Left renal cortex interstitium (tissue), 4 donors: ENCODE measurements at regions not wholly inside any gene's neighbourhood (a gene's known extent, or its start where the extent isn't known, plus 50 kb on each side); places are given as distances from the start of the nearest gene placed in this dataset.
"Not testable (repeated sequence)": the region's sequence is repeated elsewhere in the genome, so short reads cannot be mapped to it uniquely, and the experiment has no call there.

Source experiments
- DNase-seq, 4 donors: peaks; one replicate each; pipeline ENCODE4 v3.0.0-alpha.2; 2013; ENCODE audit warnings: low read depth in 4 of 4, low spot score in 2 of 4, missing footprints in 1 of 4

DNA sequence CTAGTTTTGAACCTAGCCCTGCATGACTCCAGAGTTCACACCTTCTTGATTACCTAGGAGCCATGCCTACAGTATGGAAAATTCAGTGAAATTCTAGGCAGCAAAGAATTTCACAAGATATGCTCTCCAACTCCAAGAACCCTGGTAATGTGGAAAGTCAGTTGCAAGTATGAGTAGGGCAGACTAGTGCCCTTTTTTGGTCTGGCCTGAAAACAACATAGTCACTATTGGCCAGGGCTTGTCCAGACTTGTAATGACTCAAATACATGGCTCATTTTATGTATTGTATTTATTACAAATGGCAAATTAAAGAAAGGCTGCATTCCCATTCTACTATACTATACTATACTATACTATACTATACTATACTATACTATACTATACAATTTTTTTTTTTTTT lies 160.4 kb downstream of the ESM1 start:
- no peak for DNase-seq

- no peak for DNase-seq
These were observed 162.4 kb downstream of the ESM1 start for GRCh38 chr5:54823006-54823405.

DNA sequence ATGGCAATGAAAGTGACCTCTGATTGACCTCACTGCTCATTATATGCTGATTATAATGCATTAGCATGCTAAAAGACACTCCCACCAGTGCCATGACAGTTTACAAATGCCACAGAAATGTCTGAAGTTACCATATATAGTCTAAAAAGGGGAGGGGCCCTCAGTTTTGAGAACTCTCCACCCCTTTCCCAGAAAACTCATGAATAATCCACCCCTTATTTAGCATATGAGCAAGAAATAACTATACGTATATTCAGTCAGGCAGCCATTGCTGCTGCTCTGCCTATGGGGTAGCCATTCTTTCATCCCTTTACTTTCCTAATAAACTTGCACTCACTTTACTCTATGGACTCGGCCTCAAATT lies 163.1 kb downstream of the ESM1 start:
- DNase-seq = no peak

DNA sequence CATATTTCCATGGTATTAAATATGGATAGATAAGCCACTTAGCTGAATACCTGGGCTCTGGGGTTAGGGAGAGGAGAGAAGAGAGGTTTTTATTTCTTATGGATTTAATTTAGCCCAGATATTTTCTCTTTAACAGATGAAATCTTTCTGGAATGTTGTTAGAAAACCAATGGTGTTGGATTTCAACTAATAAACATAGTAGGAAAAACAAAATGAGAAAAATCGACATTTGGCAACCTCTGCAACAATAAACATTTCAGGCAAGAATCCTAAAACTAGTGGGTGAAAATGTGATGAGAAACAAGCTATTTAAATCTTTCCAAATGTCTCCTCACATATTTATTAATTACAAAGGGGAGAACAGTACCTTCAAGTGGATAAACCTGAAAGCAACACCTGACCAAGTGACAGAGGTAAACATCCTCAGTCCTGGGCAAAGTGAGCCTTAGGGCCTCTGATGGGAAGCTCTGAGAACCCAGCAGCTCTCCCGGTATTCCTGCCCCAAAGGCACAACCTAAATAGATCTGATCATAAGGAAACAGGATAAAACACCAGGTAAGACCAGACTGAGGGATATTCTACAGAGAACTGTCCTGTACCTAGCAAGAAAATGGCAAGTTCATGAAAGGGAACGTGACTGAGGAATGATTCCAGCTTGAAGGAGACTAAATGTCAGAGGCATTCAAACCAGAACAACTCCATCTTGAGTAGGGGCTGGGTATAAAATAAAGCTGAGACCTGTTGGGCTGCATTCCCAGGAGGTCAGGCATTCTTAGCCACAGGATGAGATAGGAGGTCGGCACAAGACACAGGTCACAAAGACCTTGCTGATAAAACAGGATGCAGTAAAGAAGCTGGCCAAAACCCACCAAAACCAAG lies 163.7 kb downstream of the ESM1 start:
- no peak for DNase-seq

GRCh38 chr5:54820346-54821134 lies 164.9 kb downstream of the ESM1 start:
- no peak for DNase-seq

DNA sequence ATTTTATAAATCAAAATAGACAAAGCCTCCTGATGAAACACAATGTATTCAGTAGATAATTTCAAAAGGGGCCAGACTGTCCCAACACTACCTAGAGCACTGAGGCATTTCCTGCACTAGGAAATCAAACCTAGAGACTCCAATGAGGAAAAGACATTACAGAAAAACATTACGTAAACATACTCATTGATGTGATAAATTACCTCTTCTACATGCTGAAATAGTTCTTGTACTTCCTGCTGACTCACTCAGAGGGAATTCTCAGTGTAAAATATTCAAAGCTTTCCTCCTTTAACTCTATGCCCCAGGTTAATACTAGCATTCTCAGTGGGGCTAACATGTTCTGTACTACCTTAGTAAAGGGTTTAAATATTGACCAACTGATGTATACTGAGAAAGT lies 178.0 kb downstream of the ESM1 start:
- DNase-seq = no peak

DNA sequence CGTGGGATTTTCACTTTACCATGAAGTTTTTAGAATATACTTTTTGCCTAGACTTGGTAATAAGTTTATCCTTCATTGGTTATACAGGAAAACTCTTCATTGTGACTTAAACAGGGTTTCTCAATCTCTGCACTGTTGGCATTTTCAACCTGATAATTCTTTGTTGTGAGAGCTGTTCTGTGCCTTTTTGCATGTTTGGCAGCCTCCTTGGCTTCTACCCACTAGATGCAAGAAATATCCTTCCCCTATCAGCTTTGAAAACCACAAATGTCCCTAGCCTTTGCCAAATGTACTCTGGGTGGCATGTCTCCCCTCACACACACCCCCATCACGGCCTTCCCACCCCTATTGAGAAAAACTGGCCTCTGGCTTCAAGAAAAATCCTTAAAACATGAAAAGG lies 180.9 kb downstream of the ESM1 start:
- no peak for DNase-seq

- DNase-seq = no peak
These were observed 181.3 kb downstream of the ESM1 start for GRCh38 chr5:54804086-54804485.

DNA sequence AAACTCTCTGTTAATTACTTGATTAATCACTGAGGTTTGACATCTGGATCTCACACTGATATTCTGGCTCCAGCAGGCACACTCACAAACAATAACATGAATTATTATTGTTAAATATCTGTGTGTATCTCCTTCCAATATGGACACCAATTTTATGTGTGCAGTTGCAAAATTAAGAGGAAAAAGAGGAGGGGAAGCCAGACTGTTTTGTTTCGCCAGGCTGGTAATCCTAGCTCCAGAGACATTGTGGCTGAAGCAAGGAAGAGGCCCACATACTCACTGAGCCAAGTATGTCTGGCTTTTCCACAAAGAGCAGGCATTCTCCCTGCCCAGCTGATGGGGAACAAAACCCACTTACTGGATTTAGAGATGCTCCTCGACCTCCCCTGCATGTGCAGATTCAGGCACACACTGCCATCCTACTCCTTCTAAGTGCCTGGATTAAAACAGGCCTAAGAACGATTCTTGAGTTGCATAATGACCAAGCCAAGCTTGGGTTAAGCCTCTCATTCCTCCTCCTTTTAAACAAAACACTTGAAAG lies 181.9 kb downstream of the ESM1 start:
- DNase-seq = no peak

- no peak for DNase-seq
These were observed 185.7 kb downstream of the ESM1 start for GRCh38 chr5:54799645-54800044.

- no peak for DNase-seq
These were observed 189.6 kb downstream of the ESM1 start for GRCh38 chr5:54795777-54796176.

DNA sequence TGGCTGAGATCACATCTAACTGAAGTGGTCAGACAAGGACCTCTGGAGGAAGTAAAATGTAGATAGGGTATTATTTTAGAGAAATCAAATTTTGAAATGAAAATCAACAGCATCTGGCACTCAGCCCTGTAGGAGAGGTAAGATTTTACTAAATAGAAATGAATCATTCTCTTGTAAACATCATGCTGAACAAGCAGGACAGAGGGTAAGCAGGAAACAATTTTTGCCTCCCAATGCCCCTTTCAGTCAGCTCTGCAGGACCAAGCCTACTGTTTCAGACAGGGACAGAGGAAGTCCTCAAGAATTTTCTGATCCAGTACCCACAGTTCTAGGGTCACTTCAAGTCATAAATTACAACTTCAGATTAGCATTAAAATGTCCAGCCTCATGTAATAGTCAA lies 190.1 kb downstream of the ESM1 start:
- no peak for DNase-seq

DNA sequence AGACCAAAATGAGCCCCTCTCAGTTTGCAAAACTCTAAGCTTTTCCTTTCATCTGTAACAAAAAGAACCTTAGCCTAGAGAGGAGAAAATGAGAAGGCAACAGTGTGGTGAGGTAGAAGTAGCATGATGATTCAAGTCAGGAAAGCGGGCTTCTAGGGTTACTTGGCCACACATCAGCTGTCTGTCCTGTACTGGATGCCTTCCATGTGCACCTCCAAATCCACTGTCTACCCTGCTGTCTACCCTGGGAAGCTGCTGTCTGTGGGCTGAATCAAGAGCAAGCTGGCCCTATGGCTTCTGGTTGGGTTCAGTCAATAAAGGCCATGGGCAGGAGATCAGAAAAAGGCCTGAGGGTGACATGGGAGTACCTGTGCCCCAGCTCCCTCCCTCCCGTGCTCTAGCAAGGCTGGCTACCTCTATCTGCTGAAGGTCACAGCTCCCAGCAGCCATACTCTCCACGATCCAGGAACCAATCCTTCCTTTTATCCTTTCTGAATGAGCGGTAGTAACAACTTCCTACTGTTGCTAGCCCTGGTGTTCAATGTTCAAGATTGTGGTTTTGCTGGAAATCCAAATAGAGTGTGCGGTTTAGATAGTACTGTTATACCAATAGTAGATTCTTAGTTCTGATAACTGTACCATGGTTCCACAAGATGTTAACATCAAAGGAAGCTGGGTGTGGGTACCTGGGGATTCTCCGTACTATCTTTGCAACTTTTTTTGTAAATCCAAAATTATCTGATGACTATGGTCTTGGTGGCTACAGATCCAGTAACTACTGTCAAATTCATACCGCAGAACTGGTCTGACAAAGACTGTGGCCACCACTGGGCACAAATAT lies 191.0 kb downstream of the ESM1 start:
- DNase-seq = no peak

DNA sequence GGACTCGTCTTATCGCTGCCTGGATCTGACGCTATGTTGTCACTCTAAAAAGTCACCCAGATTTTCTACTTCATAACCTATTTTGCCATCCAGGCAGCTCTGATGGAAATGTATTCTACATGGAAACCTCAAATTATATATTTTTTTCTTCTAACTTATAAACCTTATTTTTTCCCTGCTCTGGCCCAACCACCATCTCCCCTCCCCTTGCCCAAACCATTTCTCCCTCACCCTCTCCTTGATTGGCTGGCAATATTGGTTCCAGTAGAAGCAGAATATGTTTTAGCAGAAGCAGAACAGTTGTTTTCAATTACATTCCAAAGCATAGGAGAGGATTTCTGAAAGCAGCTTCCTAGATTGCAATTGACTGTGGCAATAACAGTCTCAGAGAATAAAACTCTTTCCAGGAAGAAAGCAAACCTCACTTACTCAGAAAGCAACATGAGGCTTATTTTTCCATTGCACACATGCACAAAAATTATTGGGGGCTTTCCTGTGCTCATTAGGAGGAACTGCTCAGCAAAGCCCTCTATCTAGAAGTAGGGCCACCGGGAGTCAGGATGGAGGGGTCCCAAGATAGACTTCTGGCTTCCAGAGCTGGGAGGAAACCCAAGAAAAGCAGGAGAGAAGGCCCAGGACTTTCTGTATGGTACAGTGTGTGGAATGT lies 191.8 kb downstream of the ESM1 start:
- DNase-seq = no peak

GRCh38 chr5:54792611-54793404 lies 192.6 kb downstream of the ESM1 start:
- DNase-seq = no peak

DNA sequence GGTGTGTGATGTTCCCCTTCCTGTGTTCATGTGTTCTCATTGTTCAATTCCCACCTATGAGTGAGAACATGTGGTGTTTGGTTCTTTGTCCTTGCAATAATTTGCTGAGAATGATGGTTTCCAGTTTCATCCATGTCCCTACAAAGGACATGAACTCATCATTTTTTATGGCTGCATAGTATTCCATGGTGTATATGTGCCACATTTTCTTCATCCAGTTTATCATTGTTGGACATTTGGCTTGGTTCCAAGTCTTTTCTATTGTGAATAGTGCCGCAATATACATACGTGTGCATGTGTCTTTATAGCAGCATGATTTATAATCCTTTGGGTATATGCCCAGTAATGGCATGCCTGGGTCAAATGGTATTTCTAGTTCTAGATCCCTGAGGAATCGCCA lies 197.5 kb downstream of the ESM1 start:
- not testable (repeated sequence) for DNase-seq

DNA sequence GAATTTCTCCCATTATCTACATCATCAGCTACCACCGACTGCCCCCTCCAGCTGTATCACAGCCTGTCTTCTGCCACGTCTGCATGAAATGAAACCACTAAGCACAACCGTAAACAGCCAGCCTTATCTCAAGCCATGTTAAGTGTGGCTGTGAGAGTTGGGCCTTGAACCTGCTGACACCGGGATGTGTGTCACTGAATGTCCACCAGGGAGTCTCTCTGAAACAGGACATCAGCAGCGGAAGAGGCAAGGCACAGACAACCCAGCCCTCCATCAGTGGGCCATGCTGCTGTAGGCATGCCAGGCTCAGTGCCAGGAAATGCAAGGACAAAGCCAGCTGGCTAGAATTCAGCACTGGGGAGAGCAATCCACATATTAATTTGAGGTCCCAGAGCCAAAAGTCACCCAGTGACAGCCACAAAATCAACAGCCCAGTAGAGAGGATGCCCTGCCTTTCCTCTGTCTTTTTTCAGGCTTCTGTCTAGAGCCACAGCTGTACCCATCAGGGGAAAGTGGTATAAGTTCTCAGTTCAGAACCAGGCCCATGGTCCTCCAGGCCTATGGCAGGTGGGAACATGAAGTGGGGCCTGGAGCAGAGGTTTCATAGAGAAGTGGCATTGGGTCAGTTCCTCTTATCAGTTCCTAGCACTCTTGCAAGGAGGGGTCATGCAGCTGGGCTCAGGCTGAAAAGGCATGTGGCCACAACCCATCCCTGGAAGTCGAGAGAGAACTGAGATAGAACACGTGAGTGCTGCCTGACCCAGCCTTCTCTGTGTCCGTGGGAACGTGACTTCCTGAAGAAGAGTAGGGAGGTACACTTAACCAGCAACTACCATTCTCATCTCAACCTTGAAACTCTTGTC lies 199.4 kb downstream of the ESM1 start:
- DNase-seq = no peak

DNA sequence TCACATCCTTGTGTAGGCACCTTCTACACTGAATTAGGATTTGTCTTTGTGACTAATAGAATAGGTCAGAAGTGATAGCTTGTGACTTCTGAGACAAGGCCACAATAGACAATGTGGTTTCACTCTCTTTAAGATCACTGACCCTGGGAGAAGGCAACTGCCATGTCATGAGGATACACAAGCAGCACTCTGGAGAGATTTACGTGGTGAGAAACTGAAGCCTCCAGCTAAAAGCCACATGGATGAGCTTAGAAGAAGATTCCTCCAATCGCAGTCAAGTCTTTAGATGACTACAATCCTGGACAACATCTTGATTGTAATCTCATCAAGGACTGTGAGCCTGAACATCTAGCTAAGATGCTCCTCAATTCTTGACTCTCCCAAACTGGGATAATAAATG lies 206.6 kb downstream of the ESM1 start:
- no peak for DNase-seq

GRCh38 chr5:54775645-54776044 lies 209.7 kb downstream of the ESM1 start:
- DNase-seq = no peak
